TTC549 (cell line): ENCODE measurements at regions not wholly inside any gene's neighbourhood (a gene's known extent, or its start where the extent isn't known, plus 50 kb on each side); places are given as distances from the start of the nearest gene placed in this dataset.

Source experiments
- FAIRE-seq: peaks from 2 replicates; lab custom pipeline; 2012; peaks lifted over from hg19 to GRCh38; lab: Jason Lieb, UNC

GRCh38 chr13:106795847-106796246 is 227.9 kb upstream of the ARGLU1 start:
- no peak for FAIRE-seq

GRCh38 chr13:106794117-106794516 is 226.2 kb upstream of the ARGLU1 start:
- FAIRE-seq = no peak

GRCh38 chr13:106789911-106790310 is 222.0 kb upstream of the ARGLU1 start:
- no peak for FAIRE-seq

GRCh38 chr13:106786006-106786563 is 218.1 kb upstream of the ARGLU1 start:
- FAIRE-seq = no peak

- no peak for FAIRE-seq
Observed at GRCh38 chr13:106774621-106775020, 206.7 kb upstream of the ARGLU1 start.

GRCh38 chr13:106772006-106772601 is 204.2 kb upstream of the ARGLU1 start:
- FAIRE-seq = no peak

GRCh38 chr13:106768991-106769390 is 201.1 kb upstream of the ARGLU1 start:
- FAIRE-seq = no peak

GRCh38 chr13:106762708-106763107 is 194.8 kb upstream of the ARGLU1 start:
- FAIRE-seq = no peak

GRCh38 chr13:106756446-106756845 is 188.5 kb upstream of the ARGLU1 start:
- FAIRE-seq = no peak

- no peak for FAIRE-seq
Observed at GRCh38 chr13:106755542-106755941, 187.6 kb upstream of the ARGLU1 start.

- FAIRE-seq = no peak
Observed at GRCh38 chr13:106753251-106753650, 185.3 kb upstream of the ARGLU1 start.

- no peak for FAIRE-seq
Observed at GRCh38 chr13:106752584-106753170, 184.7 kb upstream of the ARGLU1 start.

GRCh38 chr13:106748785-106749184 is 180.8 kb upstream of the ARGLU1 start:
- no peak for FAIRE-seq

- FAIRE-seq = no peak
Observed at GRCh38 chr13:106744516-106744915, 176.6 kb upstream of the ARGLU1 start.

GRCh38 chr13:106738186-106738678 is 170.3 kb upstream of the ARGLU1 start:
- FAIRE-seq = no peak

GRCh38 chr13:106736941-106737340 is 169.0 kb upstream of the ARGLU1 start:
- FAIRE-seq = no peak

- no peak for FAIRE-seq
Observed at GRCh38 chr13:106734198-106734597, 166.3 kb upstream of the ARGLU1 start.

GRCh38 chr13:106723036-106723435 is 155.1 kb upstream of the ARGLU1 start:
- FAIRE-seq = no peak

GRCh38 chr13:106722620-106723019 is 154.7 kb upstream of the ARGLU1 start:
- no peak for FAIRE-seq

- FAIRE-seq = no peak
Observed at GRCh38 chr13:106721599-106721998, 153.7 kb upstream of the ARGLU1 start.

- no peak for FAIRE-seq
Observed at GRCh38 chr13:106714271-106714982, 146.5 kb upstream of the ARGLU1 start.

- FAIRE-seq = no peak
Observed at GRCh38 chr13:106712381-106712780, 144.4 kb upstream of the ARGLU1 start.

GRCh38 chr13:106710266-106710665 is 142.3 kb upstream of the ARGLU1 start:
- no peak for FAIRE-seq
